OCI-LY1 (cell line): ENCODE measurements at regions not wholly inside any gene's neighbourhood (a gene's known extent, or its start where the extent isn't known, plus 50 kb on each side); places are given as distances from the start of the nearest gene placed in this dataset.

Source experiments
- EZH2 ChIP-seq: fragments of 200-600 bp; sonication (generic), shearing (Covaris generic); IDR thresholded peaks from 2 replicates; pipeline ENCODE4 v1.8.0; 2017; ENCODE audit warnings: borderline replicate concordance, mixed run types, mild to moderate bottlenecking, antibody characterized with exemption, low read length, moderate library complexity, mixed read lengths
- TF ChIP-seq, protein P1 (sequence below): fragments of 200-600 bp; sonication (generic), shearing (Covaris generic); IDR thresholded peaks from 2 replicates; pipeline ENCODE4 v1.5.1; 2017; ENCODE audit warnings: mild to moderate bottlenecking, antibody characterized with exemption, low read length, moderate library complexity, mixed read lengths

- TF ChIP-seq, protein P1, sequence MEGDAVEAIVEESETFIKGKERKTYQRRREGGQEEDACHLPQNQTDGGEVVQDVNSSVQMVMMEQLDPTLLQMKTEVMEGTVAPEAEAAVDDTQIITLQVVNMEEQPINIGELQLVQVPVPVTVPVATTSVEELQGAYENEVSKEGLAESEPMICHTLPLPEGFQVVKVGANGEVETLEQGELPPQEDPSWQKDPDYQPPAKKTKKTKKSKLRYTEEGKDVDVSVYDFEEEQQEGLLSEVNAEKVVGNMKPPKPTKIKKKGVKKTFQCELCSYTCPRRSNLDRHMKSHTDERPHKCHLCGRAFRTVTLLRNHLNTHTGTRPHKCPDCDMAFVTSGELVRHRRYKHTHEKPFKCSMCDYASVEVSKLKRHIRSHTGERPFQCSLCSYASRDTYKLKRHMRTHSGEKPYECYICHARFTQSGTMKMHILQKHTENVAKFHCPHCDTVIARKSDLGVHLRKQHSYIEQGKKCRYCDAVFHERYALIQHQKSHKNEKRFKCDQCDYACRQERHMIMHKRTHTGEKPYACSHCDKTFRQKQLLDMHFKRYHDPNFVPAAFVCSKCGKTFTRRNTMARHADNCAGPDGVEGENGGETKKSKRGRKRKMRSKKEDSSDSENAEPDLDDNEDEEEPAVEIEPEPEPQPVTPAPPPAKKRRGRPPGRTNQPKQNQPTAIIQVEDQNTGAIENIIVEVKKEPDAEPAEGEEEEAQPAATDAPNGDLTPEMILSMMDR = no peak
- TF ChIP-seq EZH2 = no peak
Measured at GRCh38 chr4:119794681-119795080, 166.1 kb upstream of the PDE5A start.
